SK-MEL-5 (cell line): ENCODE measurements at regions not wholly inside any gene's neighbourhood (a gene's known extent, or its start where the extent isn't known, plus 50 kb on each side); places are given as distances from the start of the nearest gene placed in this dataset.

Experiments
- DNase-seq: peaks from one replicate; pipeline ENCODE4 v3.0.0-alpha.2; 2016; ENCODE audit warnings: low read depth, low spot score
- in situ Hi-C: cut with HindIII; loops from 2 replicates; pipeline ENCODE4 v1.10.0; 2016; ENCODE audit warnings: low sequenced_read_pairs, high pct_unique_total_duplicates, low pct_unique_long_range_greater_than_20kb

DNA sequence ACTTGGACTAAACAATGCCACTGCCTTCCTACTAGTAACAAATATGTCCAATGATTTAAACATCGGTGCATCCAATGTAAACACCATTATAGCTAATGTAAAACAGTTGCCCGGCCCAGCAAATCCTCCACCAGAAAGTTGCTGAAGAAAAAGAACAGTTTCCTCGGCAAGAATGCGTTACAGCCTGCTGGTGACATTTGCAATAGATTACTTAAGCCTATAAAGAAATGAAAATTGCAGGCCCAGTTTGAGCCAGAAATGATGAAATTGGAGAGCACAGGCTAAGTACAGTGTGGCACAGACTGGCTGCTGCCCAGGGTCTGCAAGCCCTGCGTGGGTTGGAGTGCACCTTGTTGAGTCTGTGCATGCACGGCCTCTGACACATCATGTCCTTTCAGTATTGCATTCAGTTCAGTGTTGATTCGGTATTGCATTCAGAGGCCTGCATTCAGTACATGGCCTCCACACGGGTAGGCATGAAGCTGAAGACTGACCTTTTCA lies 406.0 kb upstream of the KLF4 start:
- DNase-seq = no peak
- in situ Hi-C loops = no loop called here

DNA sequence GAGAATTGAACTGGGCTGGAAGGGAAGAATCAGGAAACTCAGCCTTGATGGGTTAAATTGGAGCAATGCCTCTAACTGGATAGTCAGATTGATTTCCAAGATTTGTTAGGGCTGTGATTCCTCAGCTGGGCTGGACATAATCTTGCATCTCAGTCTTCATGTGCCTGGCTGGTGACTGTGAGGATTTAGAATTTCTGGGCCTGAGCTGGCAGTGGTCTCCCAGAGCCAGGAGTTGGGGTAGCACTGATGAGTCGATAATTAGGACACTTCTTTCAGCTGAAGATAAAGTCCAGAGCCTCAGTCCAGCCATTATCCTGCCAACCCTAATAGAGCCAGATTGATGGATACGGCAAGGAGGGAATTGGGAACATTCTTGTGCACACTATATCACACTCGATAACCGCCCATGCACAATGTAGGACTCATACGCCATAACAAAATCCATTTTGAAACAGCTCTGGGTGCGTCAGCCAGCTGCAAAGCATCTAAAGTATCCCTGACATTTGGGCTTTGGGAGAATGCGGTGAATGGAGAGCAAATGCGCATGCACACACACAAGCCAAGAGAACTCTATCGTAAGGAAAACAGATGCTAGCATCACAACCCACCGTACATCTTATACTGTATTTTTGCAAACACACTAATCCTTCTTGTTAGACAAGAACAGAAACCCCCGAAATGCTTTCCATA lies 405.1 kb upstream of the KLF4 start:
- no peak for DNase-seq
- in situ Hi-C loops = no loop called here

DNA sequence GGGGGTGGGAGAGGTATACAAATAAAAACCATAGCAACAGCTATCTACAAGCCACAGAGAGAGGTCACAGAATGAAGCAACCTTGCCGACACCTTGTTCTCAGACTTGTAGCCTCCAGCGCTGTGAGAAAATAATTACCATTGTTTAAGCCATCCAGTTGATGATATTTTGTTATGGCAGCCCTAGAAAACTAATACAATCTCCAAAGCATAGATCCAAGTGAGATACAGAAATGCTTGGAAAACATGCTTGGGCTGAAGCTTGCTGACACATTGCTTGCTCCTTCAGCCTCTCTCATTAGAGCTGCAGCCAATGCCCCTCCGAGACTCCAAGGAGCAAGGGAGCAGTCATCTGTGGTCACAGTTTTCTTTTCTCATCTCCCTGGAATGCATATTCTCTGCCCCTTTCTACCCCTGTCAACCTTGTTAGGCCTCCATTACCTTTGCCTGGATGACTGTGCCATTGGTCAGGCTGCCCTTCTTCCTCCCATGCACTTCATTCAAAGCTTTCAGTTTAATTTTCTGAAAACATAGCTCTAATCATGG lies 401.4 kb upstream of the KLF4 start:
- in situ Hi-C loops = no loop called here
- DNase-seq = no peak

DNA sequence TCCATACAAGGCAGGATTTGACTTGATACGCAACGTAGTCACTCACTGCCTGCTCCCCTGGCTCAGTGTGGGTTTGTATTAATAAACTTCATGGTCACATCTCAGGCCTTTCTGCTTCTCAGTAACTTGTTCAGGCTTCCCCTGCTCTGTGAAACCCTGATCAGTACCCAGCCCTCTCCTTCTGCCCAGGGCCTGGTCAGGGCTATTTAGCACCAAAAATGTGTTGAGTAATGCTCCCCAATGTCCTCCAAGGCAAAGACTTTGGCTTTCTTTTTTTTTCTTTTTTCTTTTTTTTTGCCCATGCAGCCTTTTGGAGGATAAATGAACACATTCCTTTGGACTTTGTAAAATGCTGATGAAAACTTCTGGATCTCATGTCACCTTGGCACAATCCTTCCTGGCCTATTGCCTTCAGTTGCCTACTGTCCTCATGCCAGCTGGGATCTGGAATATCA lies 399.2 kb upstream of the KLF4 start:
- in situ Hi-C loops = no loop called here
- DNase-seq = no peak

DNA sequence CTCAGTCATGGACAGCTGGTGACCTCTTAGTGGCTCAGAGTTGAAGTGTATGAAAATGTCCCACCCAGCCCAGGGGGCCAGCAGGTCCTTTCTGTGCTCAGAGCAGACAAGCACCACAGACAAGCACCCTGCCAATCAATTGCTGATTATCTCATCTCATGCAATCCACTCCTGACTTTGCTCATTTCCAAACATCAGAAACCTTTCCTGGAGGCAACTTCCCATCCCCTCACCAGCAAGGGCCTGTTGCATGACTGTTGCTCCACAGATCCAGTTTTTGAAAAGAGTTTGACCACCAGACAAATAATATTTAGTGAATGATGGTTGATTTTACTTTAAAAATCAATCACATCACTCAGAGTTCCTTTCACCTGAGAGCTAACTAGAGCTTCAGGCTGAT lies 397.3 kb upstream of the KLF4 start:
- DNase-seq = no peak
- in situ Hi-C loops = no loop called here

DNA sequence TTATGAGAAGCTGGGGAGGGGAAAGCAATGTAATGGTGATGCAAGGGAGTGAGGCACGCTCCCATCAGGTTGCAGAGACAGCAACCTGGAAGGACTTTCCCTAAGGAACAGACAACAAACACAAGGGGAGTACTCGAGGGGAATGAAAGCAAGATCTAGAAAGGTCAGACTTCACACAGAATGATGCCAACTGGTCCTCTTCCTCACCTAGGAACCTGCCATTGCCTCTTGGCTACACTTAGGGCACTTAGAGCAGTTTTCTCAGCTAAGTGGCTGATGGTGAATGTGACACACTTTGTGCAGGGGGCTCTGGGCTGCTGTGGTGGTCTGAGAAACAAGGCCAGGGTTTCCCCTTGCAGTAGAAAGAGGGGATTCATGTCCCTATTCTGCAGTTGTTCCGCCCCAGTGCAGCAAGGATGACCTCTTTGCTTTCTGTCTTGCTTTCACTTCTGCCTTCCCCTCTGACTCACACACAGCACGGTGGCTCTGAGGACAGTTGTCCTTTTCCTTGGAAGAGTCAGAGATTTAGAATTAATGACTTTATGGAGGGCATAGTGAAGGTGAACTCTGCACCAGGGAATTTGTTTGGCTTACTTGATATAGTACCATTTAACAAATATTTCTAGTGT lies 394.0 kb upstream of the KLF4 start:
- in situ Hi-C loops = no loop called here
- no peak for DNase-seq

DNA sequence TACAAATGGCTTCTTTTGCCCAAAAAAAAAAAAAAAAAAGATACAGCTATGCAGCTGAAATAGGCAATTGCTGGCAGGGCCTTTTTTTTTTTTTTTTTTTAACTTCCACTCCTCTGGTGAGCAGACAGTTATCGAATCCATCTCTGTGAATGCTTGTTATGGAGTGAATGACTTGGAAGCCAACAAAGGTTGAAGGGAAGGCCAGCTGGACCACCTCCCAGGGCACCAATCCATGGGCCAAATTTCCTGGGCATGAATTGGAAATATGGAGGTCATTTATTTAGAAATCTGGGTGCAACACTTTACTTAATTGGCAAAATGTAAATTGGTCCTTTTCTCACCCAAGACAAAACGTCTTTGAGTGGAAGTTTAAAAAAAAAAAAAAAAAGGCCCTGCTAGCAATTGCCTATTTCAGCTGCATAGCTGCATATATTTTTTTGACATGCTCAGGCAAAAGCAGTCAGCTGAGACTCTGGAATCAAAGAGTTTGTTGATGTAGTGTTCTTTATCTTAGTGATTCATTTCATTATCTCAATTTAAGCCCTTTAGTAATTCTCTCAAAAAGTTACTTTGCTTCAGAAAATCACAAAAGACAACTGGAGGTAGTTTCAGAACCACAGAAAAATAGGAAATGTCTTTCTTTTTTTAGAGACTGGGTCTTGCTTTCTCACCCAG lies 392.2 kb upstream of the KLF4 start:
- in situ Hi-C loops = no loop called here
- DNase-seq = no peak

DNA sequence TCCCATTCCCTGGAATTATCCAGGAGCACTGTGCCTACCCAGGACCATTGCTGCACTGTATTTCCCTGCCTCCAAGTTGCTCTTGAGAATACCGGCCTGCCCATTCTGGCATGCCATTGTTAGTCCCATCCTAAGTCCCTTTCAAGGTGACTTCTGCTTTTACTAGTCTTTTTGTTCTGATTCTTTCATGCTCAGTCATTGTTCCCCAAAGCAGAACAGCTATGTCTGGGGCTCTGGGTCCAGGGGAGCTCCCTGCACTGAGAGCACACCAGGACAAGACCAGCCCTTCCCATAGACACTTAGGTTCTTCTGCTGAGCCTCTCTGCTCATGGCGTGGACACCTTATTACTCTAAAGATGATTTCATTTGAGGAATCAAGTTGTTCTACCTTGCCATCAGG lies 388.9 kb upstream of the KLF4 start:
- DNase-seq = no peak
- in situ Hi-C loops = no loop called here

DNA sequence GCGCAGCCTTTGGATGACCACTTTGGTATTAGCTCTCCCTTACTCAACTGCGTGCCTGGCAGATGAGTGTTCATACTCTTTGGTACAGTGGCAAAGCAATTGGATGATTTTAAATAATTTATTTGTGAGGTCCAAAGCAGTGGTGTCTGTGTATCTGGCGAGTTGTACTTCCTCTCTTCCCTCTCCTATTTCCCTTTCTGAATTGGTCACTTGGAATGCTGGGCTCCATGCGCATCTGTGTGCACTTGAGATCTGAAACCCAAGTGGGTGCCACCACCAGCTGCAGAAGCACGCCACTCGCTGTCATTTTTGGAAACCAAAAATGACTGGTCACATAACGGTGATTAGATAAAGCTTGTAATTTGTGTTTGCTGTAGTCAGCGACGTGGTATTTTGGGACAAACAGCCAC lies 386.0 kb upstream of the KLF4 start:
- DNase-seq = no peak

DNA sequence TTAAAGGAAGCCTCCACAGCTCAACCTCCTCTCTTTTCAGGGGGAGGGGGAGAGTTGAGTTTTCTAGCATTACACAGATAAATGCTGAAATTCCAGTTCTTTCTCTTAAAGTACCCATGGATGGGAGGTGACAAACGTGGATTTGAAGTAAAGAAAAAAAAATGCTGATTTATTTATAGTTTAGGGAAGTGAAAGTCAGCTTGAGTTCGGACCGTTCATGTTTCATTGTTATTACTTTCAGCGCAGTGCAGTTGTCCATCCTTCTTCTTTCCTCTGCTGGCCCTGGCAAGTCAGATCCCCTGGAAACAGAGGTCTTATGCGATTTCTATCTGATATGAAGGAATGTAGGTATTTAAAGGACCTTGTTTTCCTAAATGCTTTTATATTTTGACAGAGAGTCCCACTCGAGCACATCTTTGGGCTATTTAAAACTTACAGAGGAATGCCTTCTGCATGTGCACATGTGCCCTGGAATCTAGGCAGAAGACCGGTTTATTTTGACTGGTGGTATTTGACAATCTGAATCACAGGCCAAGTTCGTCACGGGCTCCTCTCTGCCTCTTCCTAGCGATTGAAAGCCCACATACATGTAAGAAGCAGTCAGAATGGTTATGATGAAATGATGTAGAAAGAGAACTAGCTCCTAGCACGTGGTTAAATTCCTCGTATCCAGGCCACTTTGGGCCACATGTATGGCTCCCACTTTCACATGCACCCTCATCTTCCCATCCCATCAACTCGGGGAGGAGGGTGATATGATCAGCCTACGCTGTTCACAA lies 385.2 kb upstream of the KLF4 start:
- in situ Hi-C loops = no loop called here
- DNase-seq = no peak

More for the DNA sequence above, 386.0 kb upstream of the KLF4 start:
- in situ Hi-C loops = no loop called here

DNA sequence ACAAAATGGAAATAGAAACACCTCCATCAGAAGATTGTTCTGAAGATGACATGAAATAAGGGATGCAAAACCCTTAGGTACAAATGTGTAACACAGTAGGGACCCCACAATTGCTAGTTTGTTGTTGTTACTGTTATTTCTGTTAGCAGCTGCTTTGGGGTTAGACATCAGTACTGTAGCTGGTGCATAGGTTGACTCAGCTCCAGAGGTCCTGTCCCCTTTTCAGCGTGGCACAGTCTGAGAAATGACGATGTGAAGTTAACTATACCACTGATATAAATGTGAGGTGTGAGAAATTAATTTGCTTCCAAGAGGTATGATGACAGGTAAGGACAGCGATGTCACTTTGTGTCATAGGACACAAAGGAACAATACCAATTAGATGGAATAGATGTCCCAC lies 384.6 kb upstream of the KLF4 start:
- in situ Hi-C loops = no loop called here
- DNase-seq = no peak

DNA sequence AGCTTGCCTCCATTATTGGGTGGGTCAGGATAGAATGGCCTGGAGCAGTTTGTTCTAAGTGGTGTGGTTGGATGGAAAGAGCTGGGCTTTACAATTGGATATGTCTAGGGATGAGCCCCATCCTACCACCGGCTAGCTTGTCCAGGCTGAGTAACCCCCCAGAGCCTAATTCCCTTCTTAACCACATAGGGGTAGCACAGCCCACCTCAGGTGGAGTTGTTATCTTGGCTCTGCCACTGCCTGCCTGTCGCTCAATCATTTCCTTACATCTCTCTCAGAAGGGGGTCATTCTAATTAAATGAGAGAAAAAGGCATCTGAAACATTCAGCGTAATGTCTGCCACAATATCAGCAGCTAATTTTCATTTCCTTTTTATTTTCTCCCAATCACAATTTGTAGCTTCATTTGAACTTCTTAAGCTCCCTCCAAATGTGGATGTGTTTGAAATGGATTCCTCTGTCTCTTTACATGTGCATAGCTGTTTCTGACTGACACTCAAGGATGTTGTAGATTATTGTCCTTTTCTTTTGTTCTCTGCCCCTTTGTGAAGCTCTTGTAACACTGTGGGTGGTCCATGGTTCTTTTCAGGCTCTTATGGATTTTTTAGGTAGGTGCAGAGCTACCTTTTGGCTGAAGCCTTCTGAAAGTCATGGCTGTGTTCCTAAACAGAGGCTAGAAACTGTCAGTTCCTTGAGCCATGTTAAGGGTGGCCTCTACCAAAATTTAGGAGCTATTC lies 383.1 kb upstream of the KLF4 start:
- no peak for DNase-seq
- in situ Hi-C loops = no loop called here

DNA sequence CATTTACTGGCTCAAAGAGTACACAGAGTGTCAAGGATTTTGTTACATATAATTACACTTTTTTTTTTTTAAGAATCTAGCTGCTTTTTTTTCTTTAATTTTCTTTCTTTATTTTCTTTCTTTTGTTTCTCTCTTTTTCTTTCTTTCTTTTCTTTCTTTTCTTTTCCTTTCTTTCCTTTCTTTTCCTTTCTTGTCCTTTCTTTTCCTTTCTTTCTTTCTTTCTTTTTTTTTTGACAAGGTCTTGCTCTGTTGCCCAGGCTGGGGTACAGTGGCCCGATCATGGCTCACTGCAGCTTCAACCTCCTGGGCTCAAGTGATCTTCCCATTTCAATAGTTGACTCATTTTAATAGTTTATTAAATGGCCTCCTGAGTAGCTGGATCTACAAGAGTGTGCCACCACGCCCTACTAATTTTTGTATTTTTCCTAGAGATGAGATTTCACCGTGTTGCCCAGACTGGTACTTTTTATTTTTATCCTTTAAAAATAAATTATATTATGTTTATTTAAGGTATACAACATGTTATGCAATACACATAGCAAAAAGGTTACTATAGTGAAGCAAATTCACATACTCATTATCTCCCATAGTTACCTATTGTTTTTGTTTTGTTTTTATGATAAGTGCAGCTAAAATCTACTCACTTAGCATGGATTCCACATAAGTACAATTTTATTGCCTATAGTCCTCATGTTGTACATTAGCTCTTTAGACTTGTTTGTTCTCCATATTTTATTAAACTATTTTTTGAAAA lies 381.5 kb upstream of the KLF4 start:
- no peak for DNase-seq
- in situ Hi-C loops = no loop called here

DNA sequence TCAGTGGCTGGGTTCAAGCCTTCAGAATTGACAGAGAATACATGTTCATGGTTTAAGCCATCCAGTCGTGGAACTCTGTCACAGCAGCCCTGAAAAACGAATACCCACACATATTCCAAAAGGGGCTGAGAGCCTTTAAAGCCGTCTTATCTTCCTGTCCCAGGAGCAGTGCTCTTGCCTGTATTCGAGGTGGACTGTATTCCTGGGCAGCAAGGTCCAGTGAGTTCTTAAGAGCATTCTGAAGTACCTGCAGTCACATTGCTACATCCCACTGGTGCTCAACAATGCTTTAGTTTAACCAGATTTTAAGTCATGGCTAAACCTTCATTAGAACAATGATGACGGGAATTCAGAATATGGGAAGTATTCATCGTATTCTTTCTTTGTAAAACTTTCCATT lies 380.7 kb upstream of the KLF4 start:
- no peak for DNase-seq
- in situ Hi-C loops = no loop called here

DNA sequence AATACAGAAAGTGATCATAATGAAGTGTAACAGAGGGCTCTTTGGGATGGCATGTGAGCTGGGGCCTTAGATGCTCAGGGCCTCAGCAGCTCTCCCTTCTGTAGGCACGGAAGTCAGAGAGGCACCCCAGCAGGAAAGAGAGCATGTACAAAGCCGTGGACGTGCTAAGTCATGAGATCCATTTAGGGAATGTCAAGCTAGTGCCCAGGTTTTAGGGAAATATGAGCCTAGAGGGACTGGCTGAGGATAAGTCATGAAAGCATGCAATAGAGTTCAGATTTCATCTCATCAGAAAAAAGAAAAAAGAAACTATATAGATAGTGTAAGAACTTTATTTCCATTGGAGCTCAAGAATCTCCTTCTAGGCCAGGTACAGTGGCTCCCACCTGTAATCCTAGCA lies 379.5 kb upstream of the KLF4 start:
- in situ Hi-C loops = no loop called here

DNA sequence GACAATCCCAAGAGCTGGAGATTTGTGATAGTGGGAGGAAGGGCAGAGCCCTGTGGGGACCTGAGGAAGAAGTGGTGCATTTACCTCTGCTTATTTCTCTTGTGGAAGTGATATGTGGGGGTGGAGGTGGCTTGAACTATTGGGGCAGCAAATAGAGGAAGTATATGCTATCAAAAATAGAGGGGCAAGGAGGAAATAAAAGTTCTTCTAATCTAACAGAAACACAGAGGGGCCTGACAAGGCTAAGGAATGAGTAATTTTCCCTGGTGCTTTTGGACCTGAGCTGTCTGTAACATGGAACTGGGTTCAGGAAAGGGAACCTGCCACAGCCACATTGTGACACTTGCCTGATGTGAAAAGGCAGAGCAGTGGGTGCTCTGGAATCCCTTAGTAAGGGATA lies 378.6 kb upstream of the KLF4 start:
- DNase-seq = no peak
- in situ Hi-C loops = no loop called here

More for the DNA sequence above, 379.5 kb upstream of the KLF4 start:
- DNase-seq = no peak

DNA sequence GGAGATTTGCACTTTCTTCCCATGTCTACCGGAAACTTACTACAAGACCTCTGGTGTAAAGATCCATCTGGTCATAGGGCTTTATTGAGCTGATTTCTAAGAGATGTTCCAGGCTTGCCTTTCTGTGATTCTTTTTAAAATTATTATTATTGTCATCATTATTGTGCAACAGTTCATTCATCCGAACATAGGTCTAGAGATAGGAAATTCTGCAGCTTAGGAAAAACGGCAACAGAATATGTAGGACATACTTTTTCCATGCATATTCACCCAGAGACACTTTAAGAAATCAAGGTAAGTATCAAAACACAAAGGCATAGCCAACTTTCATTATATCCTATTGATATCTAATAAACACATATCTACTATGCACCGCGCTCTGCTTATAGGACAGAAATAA lies 378.2 kb upstream of the KLF4 start:
- DNase-seq = no peak
- in situ Hi-C loops = no loop called here
